Body of pancreas (tissue), 4 donors: ENCODE measurements at regions not wholly inside any gene's neighbourhood (a gene's known extent, or its start where the extent isn't known, plus 50 kb on each side); places are given as distances from the start of the nearest gene placed in this dataset.

Experiments
- ATAC-seq: fragments of 150-250 bp; one replicate; pipeline ENCODE4 v1.9.1; 2016
- DNase-seq, 4 donors: peaks; one replicate each; pipeline ENCODE4 v3.0.0-alpha.2; 2019
- H3K27ac ChIP-seq, 4 donors: fragments of 200-600 bp; sonication (generic); 1 replicate in 3 of 4; 2 replicates in 1 of 4; pipeline versions ENCODE4 v1.5.1 to v1.6.1; 2016 to 2019; ENCODE audit warnings: mild to moderate bottlenecking in 1 of 4, mixed read lengths in 1 of 4, moderate library complexity in 1 of 4
- H3K27me3 ChIP-seq, 2 donors: fragments of 200-600 bp; sonication (generic); one replicate each; pipeline ENCODE4 v1.6.0; 2016; ENCODE audit warnings: mild to moderate bottlenecking in 1 of 2
- H3K36me3 ChIP-seq, 2 donors: fragments of 200-600 bp; sonication (generic); replicated peaks in 1 of 2; 2 replicates each; pipeline ENCODE4 v1.5.1; 2016; ENCODE audit warnings: low read depth in 2 of 2; ENCODE audit not compliant: insufficient read depth in 1 of 2
- H3K4me1 ChIP-seq: fragments of 200-600 bp; sonication (generic); one replicate; pipeline ENCODE4 v1.6.0; 2016
- H3K4me3 ChIP-seq, 2 donors: fragments of 200-600 bp; sonication (generic); 1 replicate in 1 of 2; 2 replicates in 1 of 2; pipeline ENCODE4 v1.5.1; 2016 to 2019
- H3K9me3 ChIP-seq, 3 donors: fragments of 200-600 bp; sonication (generic); 1 replicate in 2 of 3; 2 replicates in 1 of 3; pipeline ENCODE4 v1.5.1; 2016
- POLR2A ChIP-seq, 3 donors: fragments of 450-650 bp; IDR thresholded peaks; one replicate each; pipeline ENCODE4 v1.6.1; 2016; ENCODE audit warnings: antibody characterized with exemption in 3 of 3, mild to moderate bottlenecking in 2 of 3
- WGBS, 2 donors: methylation state at CpG; one replicate each; pipeline ENCODE4 v1.1.5; 2017; 5-methylcytosine and 5-hydroxymethylcytosine counted together
- intact Hi-C: fragments of 100-400 bp; cut with DNase I; formaldehyde crosslinking; loops from one replicate; pipeline ENCODE4 v1.15.1; 2023
- TF ChIP-seq, protein P1 (sequence below), 7 experiments: fragments of 450-650 bp in 4 of 7; fragments of 200-600 bp in 3 of 7; sonication (generic) in 3 of 7; IDR thresholded peaks; one replicate each; pipeline ENCODE4 v1.5.1; 2016 to 2019; ENCODE audit warnings: antibody characterized with exemption in 7 of 7

DNA sequence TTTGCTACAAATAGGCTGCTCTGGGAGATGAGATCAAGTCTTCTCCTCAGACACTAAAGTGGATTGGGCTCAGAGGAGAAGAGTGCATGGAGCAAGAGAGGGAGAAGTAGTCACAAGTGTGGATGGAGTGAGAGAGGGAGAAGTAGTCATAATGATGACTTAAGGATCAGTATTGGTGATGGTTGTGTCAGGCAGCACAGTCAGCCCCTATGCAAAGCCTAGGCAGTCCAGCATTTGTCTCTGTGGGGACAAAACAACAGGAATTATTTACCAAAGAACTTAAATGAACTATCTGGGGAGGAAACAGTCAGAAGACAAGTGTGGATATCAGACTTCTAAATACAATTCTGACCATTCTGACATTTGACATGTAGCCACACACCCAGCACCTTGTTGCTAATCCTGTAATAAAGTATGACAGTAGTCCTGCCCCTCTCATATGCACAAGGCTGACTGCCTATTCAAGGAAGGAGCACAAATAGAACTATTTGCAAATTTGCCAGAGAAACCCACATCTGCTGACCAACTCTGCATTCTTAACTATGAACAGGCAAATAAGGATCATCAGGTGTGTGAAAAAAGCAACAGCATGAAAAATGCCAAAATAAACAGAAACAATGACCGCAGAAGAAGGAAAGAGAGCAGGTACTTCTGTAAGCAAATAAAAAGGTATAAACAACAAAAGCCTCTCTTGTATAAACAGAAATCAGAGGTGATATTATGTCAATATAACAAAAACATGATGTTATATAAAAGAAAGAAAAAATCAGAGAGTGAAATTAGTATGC is 1597.9 kb upstream of the ACVR2A start:
- no peak for ATAC-seq
- 0% methylated on average over 1 of the region's 1 CpG for WGBS, 2 donors
- TF ChIP-seq, protein P1, sequence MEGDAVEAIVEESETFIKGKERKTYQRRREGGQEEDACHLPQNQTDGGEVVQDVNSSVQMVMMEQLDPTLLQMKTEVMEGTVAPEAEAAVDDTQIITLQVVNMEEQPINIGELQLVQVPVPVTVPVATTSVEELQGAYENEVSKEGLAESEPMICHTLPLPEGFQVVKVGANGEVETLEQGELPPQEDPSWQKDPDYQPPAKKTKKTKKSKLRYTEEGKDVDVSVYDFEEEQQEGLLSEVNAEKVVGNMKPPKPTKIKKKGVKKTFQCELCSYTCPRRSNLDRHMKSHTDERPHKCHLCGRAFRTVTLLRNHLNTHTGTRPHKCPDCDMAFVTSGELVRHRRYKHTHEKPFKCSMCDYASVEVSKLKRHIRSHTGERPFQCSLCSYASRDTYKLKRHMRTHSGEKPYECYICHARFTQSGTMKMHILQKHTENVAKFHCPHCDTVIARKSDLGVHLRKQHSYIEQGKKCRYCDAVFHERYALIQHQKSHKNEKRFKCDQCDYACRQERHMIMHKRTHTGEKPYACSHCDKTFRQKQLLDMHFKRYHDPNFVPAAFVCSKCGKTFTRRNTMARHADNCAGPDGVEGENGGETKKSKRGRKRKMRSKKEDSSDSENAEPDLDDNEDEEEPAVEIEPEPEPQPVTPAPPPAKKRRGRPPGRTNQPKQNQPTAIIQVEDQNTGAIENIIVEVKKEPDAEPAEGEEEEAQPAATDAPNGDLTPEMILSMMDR (IDR thresholded peaks at IDR 0.05): no peak
- TF ChIP-seq POLR2A (IDR thresholded peaks at IDR 0.05): no peak
- no peak overlapping the region for H3K4me3 ChIP-seq
- no peaks in the 10 kb centered on the region for H3K9me3 ChIP-seq
- intact Hi-C loops: no loop called here
- no peak for DNase-seq
- H3K27ac ChIP-seq: no peak overlapping the region
- peaks cover 8% of the 10 kb centered on the region for H3K4me1 ChIP-seq
- no peaks in the 10 kb centered on the region for H3K36me3 ChIP-seq
- H3K27me3 ChIP-seq: no peaks in the 10 kb centered on the region

DNA sequence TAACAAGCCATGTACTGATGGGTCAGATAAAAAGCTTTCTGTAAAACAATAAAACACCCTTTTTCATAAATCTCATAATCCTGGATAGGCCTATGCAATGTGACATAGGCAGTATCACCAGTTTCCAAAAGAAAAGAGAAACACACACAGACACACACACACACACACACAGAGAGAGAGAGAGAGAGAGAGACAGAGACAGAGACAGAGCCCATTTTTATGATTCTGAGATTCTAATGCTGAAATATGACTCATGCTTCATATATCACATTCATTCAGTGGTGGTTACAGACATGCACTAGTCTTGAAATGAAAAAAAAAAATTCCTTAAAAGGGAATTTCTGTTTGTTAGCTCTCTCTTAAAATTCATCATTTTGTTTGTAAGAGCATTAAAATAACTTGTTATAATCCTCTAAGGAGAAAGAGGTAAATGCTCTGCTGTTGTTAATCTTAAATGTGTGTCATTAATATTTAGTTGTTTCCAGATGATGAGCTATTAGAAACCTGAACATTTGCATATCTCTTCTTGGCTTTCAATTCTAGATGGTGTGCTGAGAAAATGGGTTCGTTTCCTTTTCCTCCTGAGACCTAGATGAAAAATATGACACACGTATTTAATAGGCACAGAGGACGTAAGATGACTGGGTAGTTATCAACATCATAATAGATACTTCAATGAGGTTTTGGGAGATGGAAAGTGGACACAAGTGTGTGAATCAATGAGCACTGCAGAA is 1598.7 kb upstream of the ACVR2A start:
- no peaks in the 10 kb centered on the region for H3K27me3 ChIP-seq
- no peak overlapping the region for H3K27ac ChIP-seq
- no peaks in the 10 kb centered on the region for H3K36me3 ChIP-seq
- peaks cover 8% of the 10 kb centered on the region for H3K4me1 ChIP-seq
- ATAC-seq: no peak
- WGBS, 2 donors: 53 to 54% methylated on average over 3 of the region's 3 CpGs
- H3K4me3 ChIP-seq: no peak overlapping the region
- no peak for DNase-seq
- intact Hi-C loops: no loop called here
- TF ChIP-seq, protein P1 (IDR thresholded peaks at IDR 0.05): no peak
- no peak for TF ChIP-seq POLR2A (IDR thresholded peaks at IDR 0.05)
- H3K9me3 ChIP-seq: no peaks in the 10 kb centered on the region

DNA sequence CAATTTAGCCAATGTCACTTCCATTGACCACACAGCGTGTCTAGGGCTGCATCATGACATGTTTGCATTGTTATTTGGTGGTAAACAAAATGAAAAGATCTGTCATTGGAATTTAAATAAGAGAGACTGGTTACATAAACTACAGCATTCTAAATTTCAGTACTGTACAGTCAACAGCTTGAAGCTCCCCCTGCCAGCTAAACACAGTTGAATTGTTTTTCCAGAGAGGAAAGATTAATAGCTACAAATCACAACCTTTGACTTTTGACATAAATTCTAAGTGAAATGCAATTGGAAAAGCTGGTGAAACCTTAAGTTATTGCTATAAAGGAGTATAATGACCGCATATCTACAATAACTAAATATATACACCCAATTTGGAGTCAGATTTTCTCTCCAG is 1600.0 kb upstream of the ACVR2A start:
- 58 to 74% methylated on average over 2 of the region's 2 CpGs for WGBS, 2 donors
- H3K36me3 ChIP-seq: no peaks in the 10 kb centered on the region
- DNase-seq (no peak), ATAC-seq (no peak)
- TF ChIP-seq, protein P1 (IDR thresholded peaks at IDR 0.05): no peak
- no peak for TF ChIP-seq POLR2A (IDR thresholded peaks at IDR 0.05)
- H3K4me1 ChIP-seq: peaks cover 8% of the 10 kb centered on the region
- no peak overlapping the region for H3K4me3 ChIP-seq
- no peaks in the 10 kb centered on the region for H3K27me3 ChIP-seq
- H3K9me3 ChIP-seq: no peaks in the 10 kb centered on the region
- intact Hi-C loops: no loop called here
- H3K27ac ChIP-seq: no peak overlapping the region

DNA sequence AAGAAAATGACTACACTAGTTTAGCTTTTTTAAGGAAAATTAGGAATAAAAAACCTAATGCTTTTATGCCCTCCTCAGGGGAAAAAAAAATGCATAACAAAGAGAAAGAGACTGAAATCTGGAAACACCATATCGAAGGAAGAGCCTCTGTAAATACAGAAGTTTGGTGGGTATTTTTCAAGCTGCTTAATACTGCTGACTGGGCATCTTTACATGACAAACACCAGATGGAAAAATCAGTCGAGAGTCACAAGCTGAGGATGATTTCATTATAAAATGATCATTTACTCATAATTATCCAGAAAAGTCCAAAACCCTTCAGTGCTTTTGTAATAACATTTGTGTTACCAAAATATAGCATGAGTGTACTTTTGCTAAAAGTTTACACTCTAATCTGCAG is 1600.7 kb upstream of the ACVR2A start:
- no peaks in the 10 kb centered on the region for H3K36me3 ChIP-seq
- no peaks in the 10 kb centered on the region for H3K9me3 ChIP-seq
- no peak for ATAC-seq
- no peak overlapping the region for H3K27ac ChIP-seq
- TF ChIP-seq POLR2A (IDR thresholded peaks at IDR 0.05): no peak
- TF ChIP-seq, protein P1 (IDR thresholded peaks at IDR 0.05): no peak
- H3K27me3 ChIP-seq: no peaks in the 10 kb centered on the region
- WGBS, 2 donors: 55 to 57% methylated on average over 2 of the region's 2 CpGs
- intact Hi-C loops: no loop called here
- peaks cover 8% of the 10 kb centered on the region for H3K4me1 ChIP-seq
- DNase-seq: no peak
- H3K4me3 ChIP-seq: no peak overlapping the region
